ENCODE measurements at regions not wholly inside any gene's neighbourhood (a gene's known extent, or its start where the extent isn't known, plus 50 kb on each side); places are given as distances from the start of the nearest gene placed in this dataset.
A peak's percentile ranks its signal among the peaks of the same experiment; 100 is the strongest.

- Mint-ChIP-seq H3K27ac (peak overlapping the region; percentile 52), H3K4me3 (no peak overlapping the region), H3K4me1 (peaks cover 30% of the 10 kb centered on the region), H3K36me3 (no peaks in the 10 kb centered on the region), H3K9me3 (no peaks in the 10 kb centered on the region), H3K27me3 (ENCODE audit: low read depth) (peaks cover 13% of the 10 kb centered on the region)
- TF ChIP-seq CTCF (IDR thresholded peaks at IDR 0.05; ENCODE audit: unreplicated experiment), result no peak
- DNase-seq (ENCODE audit: low spot score in 2 of 2, unreplicated experiment in 2 of 2), result no peak
These were observed 488.3 kb downstream of the INSC start for GRCh38 chr11:15602785-15603567.

GRCh38 chr11:15605094-15605493 is 490.4 kb downstream of the INSC start:
- no peak for DNase-seq (ENCODE audit: low spot score in 2 of 2, unreplicated experiment in 2 of 2)

GRCh38 chr11:15607361-15608036 is 492.8 kb downstream of the INSC start:
- no peak for TF ChIP-seq CTCF (IDR thresholded peaks at IDR 0.05; ENCODE audit: unreplicated experiment)
- Mint-ChIP-seq H3K9me3 (no peaks in the 10 kb centered on the region), H3K27ac (no peak overlapping the region), H3K4me1 (peaks cover 38% of the 10 kb centered on the region), H3K27me3 (ENCODE audit: low read depth) (peaks cover 31% of the 10 kb centered on the region), H3K4me3 (no peak overlapping the region), H3K36me3 (no peaks in the 10 kb centered on the region)
- no peak for DNase-seq (ENCODE audit: low spot score in 2 of 2, unreplicated experiment in 2 of 2)

More at GRCh38 chr11:15605094-15605493, 490.4 kb downstream of the INSC start:
- Mint-ChIP-seq H3K27ac (no peak overlapping the region), H3K4me1 (peaks cover 32% of the 10 kb centered on the region), H3K27me3 (ENCODE audit: low read depth) (peaks cover 13% of the 10 kb centered on the region), H3K4me3 (no peak overlapping the region), H3K36me3 (no peaks in the 10 kb centered on the region), H3K9me3 (no peaks in the 10 kb centered on the region)
- no peak for TF ChIP-seq CTCF (IDR thresholded peaks at IDR 0.05; ENCODE audit: unreplicated experiment)

- peaks cover 42% of the 10 kb centered on the region for H3K4me1 Mint-ChIP-seq
- H3K4me3 Mint-ChIP-seq, result no peak overlapping the region
- DNase-seq (ENCODE audit: low spot score in 2 of 2, unreplicated experiment in 2 of 2), result no peak
- H3K36me3 Mint-ChIP-seq, result no peaks in the 10 kb centered on the region
- TF ChIP-seq CTCF (IDR thresholded peaks at IDR 0.05; ENCODE audit: unreplicated experiment), result no peak
- no peak overlapping the region for H3K27ac Mint-ChIP-seq
- peaks cover 31% of the 10 kb centered on the region for H3K27me3 Mint-ChIP-seq (ENCODE audit: low read depth)
- H3K9me3 Mint-ChIP-seq, result no peaks in the 10 kb centered on the region
These were observed 494.7 kb downstream of the INSC start for GRCh38 chr11:15609445-15609844.

- Mint-ChIP-seq H3K4me1 (peaks cover 46% of the 10 kb centered on the region), H3K4me3 (no peak overlapping the region), H3K27me3 (ENCODE audit: low read depth) (peaks cover 23% of the 10 kb centered on the region), H3K27ac (no peak overlapping the region), H3K9me3 (no peaks in the 10 kb centered on the region), H3K36me3 (no peaks in the 10 kb centered on the region)
- TF ChIP-seq CTCF (IDR thresholded peaks at IDR 0.05; ENCODE audit: unreplicated experiment), result no peak
- DNase-seq (ENCODE audit: low spot score in 2 of 2, unreplicated experiment in 2 of 2), result no peak
These were observed 496.2 kb downstream of the INSC start for GRCh38 chr11:15610881-15611280.
